ENCODE measurements at regions not wholly inside any gene's neighbourhood (a gene's known extent, or its start where the extent isn't known, plus 50 kb on each side); places are given as distances from the start of the nearest gene placed in this dataset.
"Not testable (repeated sequence)": the region's sequence is repeated elsewhere in the genome, so short reads cannot be mapped to it uniquely, and the experiment has no call there.

DNA sequence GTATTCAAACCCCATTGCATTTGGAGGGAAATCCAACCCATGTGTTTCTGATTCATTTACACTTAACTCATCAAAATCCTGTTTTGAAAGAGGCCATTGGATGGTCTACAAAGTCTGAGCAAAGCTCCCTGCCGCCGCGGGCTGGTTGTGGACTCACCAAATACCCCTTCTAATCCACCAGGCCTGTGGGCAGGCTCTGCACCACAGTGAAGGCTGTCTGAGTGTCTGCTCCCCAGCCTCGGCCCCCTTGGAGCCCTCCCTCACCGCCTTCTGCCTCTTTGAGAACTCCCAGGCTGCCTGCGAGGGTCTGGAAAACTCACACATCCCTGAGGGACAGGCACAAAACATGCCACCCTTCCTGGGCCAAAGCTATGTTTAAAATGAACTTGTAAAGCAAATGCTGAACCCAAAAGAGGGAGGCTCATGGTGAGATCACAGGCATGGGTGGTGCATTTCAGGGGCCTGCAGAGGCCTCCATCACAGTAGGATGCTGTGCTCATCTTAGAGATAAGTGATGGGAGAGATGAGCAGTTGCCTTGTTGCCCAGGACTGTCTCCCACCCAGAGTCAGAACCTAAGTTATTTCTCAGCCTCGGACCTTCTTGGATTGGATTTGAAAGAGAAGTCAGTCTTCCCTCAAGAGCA, 225.0 kb downstream of the CYP26B1 start:
- DNase-seq: no peak

- DNase-seq: no peak
These were observed 225.6 kb downstream of the CYP26B1 start for GRCh38 chr2:71922091-71922490.

DNA sequence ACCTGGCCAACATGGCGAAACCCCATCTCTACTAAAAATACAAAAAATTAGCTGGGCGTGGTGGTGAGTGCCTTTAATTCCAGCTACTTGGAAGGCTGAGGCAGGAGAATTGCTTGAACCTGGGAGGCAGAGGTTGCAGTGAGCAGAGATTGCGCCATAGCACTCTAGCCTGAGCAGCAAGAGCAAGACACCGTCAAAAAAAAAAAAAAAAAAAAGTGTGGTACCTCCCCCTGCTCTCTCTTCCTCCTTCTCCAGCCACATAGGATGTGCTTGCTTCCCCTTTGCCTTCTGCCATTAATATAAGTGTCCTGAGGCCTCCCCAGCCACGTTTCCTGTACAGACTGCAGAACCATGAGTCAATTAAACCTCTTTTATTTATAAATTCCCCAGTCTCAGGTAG, 226.8 kb downstream of the CYP26B1 start:
- not testable (repeated sequence) for DNase-seq

- no peak for DNase-seq
These were observed 228.0 kb downstream of the CYP26B1 start for GRCh38 chr2:71919708-71920107.

GRCh38 chr2:71910277-71910676, 237.4 kb downstream of the CYP26B1 start:
- no peak for DNase-seq

GRCh38 chr2:71908798-71909197, 238.9 kb downstream of the CYP26B1 start:
- no peak for DNase-seq

DNA sequence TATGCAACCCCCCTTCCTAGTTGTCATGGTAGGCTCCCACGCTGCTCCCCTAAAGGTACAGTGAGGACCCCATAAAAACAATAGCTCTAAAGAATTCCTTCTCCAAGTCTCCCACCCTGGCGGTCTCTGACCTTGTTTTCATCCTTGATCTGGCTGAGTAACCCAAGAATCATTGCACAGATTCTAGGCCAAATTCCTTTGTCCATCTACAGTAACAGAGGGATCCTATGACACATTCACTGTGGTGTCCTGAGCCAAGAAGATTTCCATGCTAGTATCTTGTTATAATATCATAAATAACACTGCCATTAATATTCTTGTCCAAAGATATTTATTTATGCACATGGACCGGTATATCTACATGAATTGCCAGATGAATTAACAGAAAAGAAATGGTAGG, 240.2 kb downstream of the CYP26B1 start:
- no peak for DNase-seq

GRCh38 chr2:71906357-71906973, 241.2 kb downstream of the CYP26B1 start:
- DNase-seq: no peak

DNA sequence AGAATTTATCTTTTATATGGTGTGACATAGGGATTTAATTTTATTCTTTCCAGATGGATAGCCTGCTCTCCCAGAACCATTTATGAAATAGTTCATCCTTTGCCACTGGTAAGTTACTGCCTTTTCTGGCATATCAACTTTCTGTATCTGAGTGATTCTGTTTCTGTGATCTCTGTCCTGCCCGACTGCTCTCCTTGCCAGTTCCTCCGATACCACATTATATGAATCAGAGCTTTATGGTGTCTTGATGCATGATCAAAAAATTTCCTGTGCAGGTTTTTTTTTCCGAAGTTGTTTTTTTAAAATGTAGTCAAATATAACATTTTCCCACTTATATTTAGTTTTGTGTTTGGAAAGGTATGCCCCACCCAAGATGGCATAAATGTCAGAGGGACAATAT, 242.5 kb downstream of the CYP26B1 start:
- DNase-seq: no peak

- no peak for DNase-seq
These were observed 243.8 kb downstream of the CYP26B1 start for GRCh38 chr2:71903841-71904240.

DNA sequence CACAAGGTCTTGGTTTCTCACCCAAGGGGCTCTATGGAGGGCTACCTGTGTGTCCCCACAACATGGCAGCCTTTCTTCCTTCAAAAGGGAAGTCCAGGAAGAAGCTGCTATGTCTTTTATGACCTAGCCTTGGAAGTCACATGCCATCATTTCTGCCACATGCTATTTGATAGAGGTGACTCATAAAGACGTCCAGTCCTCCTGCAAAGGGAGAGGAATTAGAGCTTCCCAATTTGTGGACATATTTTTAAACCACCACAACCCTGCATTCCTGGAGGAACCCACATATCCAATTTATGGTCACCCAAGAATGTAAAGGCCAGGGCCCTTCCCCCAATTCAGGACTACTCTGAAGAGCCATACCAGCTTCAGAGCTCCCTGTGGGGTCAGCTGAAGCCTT, 246.2 kb downstream of the CYP26B1 start:
- no peak for DNase-seq

DNA sequence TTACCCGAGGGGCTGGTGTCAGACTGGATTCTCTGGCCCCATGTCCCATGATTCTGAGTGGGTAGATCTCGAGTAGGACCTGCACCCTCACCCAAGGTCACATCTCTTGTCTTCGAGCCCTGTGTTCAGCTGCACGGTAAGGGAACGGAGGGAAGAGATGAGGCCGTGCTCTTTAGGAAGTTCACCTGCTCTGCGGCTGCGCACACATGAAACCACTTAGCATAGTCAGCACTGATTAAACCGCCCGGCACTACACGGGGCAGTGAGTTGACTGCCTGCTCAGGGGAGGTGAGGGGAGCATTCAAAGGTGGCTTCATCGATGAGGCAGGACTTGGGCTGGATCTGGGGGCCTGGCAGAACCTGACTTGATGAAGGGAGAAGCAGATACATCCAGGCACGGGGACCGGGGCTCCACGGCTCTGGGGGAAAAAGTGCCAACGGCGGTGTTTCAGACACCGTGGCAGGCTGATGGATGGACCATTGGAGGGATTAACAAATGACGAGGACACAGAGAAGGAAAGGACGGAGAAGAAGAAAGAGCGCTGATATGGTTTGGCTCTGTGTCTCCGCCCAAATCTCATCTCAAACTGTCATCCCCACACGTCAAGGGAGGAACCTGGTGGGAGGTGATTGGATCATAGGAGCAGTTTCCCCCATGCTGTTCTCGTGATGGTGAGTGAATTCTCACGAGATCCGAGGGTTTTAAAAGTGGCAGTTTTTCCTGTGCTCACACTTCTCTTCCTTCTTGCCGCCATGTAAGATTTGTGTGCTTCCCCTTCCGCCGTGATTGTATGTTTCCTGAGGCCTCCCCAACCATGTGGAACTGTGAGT, 248.6 kb downstream of the CYP26B1 start:
- no peak for DNase-seq

DNA sequence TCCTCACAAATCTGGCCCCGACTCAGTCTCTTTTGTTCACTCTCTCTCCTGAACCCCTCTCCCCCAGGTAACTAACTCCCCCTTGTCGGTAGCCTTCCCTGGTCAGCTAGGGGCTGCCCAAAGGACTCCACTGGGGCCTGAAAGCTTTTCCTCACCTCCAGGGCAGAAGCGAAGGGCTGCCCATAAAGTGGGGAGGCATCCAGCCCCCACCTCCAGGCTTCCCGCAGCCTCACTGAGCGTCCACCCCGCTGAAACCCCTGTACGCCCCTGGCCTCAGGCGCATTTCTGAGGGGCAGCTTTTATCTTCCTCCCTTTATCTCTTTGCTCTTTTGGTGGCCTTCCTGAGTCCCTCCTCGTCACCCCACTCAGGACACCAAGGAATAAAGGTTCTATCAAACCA, 249.3 kb downstream of the CYP26B1 start:
- no peak for DNase-seq

DNA sequence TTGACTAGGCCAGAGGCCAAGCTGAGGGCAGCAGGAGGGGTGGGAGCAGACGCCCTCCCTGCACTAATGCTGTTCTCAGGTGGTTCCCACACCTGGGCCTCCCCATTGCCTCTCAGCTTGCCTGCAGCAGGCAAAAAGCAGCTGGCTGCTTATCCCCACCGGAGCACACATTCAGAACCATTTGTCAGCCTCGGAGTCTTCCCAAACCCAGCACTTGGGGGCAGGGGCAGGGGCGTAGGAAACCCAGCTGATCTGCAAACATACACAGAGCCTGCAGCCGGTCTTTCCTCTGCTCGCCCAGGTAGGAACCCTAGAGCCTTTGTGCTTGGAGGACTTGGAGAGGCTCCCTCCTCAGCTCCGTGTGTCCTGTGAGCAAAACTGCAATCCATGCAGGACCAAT, 249.8 kb downstream of the CYP26B1 start:
- DNase-seq: no peak

DNA sequence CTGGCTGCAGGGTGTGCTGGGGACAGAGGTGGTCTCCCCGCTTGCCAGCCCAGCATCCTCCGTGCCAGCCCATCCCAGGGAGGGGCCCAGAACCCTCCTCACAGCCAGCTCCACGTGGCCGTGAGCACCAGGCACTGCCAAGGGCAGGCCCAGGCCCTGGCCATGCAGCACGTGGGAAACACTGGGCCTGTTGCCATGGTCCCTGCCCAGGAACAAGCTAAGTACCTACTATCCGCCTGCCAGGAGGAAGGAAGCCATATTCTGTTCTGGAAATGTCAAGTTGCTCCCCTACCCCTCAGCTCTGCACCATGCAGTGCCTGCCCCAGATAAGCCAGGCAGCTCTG, 250.6 kb downstream of the CYP26B1 start:
- peak; percentile 9 for DNase-seq

- DNase-seq: peak; percentile 49
These were observed 251.1 kb downstream of the CYP26B1 start for GRCh38 chr2:71896385-71897136.

- no peak for DNase-seq
These were observed 252.1 kb downstream of the CYP26B1 start for GRCh38 chr2:71895320-71896161.

DNA sequence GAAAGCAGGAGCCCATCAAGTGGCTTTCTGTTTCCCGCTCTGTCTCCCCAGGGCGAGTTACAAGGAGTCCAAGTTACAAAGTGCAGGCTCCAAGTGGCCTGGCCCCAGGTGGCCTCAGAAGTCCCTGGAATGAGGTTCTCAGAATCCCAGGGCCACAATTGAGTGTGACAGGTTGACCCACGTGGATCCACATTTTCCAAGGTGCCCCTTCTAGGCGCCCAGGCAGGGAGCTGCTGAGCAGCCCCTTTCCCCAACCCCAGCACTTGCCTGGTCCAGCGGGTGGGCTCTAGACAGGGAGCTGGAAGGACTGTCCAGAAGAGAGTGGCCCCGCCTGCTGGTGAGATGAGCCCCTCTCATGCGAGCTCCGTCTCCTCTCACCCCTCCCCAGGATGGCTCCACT, 253.4 kb downstream of the CYP26B1 start:
- no peak for DNase-seq

DNA sequence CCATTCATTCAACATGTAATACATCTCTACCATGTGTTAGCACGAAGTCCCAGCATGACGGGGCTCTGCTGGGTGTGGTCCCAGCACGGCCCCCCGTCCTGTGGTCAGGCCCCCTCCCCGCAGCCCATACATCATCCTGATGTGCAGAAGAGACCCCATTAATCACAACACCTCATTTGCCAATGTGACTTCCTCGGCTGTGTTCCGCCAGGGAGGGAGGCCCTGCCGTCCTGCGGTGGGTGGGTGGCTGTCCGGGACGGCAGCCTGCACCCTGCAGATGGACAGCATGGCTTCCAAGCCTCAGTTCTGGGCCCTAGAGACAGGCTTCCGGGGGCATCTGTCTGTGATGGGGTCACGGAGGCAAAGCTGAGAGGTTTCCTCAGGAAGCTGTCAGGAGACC, 254.0 kb downstream of the CYP26B1 start:
- no peak for DNase-seq

DNA sequence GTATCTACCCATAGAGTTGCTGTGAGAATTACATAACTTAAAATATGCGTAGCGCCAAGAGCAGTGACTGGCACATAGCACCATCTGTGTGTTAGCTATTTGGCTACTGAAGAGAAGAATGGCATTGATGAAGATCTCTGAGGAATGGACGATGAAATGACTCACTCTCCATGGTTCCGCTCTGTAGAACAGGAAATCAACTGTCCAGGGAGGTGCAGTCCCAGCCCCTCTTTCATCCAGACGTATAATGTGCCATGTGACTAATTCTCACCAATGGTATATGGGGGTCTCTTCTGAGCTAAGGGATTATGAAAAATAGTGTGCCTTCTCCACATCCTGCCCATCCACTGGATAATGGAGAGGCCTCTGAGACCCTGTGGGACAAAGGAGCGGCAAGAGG, 254.8 kb downstream of the CYP26B1 start:
- DNase-seq: no peak

GRCh38 chr2:71892423-71892730, 255.3 kb downstream of the CYP26B1 start:
- DNase-seq: no peak

All from tongue (tissue), 1 donor.